Breast epithelium (tissue), 3 donors: ENCODE measurements at regions not wholly inside any gene's neighbourhood (a gene's known extent, or its start where the extent isn't known, plus 50 kb on each side); places are given as distances from the start of the nearest gene placed in this dataset.

ENCODE experiments used
- POLR2A ChIP-seq: fragments of 450-650 bp; IDR thresholded peaks from one replicate; pipeline ENCODE4 v1.6.1; 2016; ENCODE audit warnings: antibody characterized with exemption, mild to moderate bottlenecking, moderate library complexity
- TF ChIP-seq, protein P1 (sequence below), 3 donors: fragments of 450-650 bp; IDR thresholded peaks; one replicate each; pipeline ENCODE4 v1.5.1; 2016 to 2017; ENCODE audit warnings: antibody characterized with exemption in 3 of 3, mild to moderate bottlenecking in 3 of 3, moderate library complexity in 3 of 3

DNA sequence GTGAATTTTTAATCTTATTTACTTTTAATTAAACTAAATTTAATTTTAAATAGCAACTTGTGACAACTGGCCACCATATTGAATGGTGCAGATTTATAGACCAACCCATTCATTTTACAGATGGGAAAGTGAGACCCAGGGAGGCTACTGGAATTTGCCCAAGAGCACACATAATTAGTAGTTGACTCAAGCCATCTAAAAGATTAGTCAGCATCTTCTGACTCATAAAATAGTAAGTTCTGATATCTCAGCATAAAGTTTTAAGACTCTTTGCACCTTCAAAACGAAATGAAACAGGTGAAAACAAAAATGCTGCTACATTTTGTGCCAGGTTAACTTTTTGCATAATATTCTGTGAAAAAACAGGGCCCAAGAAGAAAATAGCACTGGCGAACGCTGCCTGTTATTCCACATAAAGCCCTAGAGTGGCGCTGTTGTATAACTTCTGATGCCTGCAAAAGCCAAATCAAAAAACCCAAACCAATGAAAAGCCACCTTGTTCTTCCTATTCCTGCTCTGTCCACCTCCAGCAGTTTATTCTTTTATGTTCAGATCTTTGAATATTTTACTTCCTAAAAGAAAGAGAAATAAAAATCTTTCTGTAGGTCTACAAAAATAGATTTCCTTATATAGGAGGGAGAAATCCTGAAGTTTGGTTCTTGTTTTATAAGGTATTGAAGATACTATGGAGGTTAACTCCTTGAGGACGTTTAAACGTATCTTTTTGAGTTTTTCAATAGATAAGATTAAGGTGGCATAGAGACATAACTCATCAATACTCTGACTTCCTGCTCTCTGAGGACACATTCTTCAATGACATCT, 62.8 kb downstream of the OTOL1 start:
- TF ChIP-seq, protein P1, sequence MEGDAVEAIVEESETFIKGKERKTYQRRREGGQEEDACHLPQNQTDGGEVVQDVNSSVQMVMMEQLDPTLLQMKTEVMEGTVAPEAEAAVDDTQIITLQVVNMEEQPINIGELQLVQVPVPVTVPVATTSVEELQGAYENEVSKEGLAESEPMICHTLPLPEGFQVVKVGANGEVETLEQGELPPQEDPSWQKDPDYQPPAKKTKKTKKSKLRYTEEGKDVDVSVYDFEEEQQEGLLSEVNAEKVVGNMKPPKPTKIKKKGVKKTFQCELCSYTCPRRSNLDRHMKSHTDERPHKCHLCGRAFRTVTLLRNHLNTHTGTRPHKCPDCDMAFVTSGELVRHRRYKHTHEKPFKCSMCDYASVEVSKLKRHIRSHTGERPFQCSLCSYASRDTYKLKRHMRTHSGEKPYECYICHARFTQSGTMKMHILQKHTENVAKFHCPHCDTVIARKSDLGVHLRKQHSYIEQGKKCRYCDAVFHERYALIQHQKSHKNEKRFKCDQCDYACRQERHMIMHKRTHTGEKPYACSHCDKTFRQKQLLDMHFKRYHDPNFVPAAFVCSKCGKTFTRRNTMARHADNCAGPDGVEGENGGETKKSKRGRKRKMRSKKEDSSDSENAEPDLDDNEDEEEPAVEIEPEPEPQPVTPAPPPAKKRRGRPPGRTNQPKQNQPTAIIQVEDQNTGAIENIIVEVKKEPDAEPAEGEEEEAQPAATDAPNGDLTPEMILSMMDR (IDR thresholded peaks at IDR 0.05): peak; percentile 46 to 62 (median 47)
- TF ChIP-seq POLR2A: no peak
